Fibroblast of skin of back (primary cell): ENCODE measurements at regions not wholly inside any gene's neighbourhood (a gene's known extent, or its start where the extent isn't known, plus 50 kb on each side); places are given as distances from the start of the nearest gene placed in this dataset.
"Not testable (repeated sequence)": the region's sequence is repeated elsewhere in the genome, so short reads cannot be mapped to it uniquely, and the experiment has no call there.

Experiments
- DNase-seq: peaks from one replicate; pipeline ENCODE4 v3.0.0-alpha.2; 2013

- DNase-seq = no peak
Measured at GRCh38 chr7:98728555-98728954, 111.5 kb downstream of the NPTX2 start.

GRCh38 chr7:98729121-98729520 is 112.0 kb downstream of the NPTX2 start:
- peak; percentile 43 for DNase-seq

GRCh38 chr7:98730326-98730725 is 113.2 kb downstream of the NPTX2 start:
- DNase-seq = no peak

- no peak for DNase-seq
Measured at GRCh38 chr7:98731651-98732050, 114.6 kb downstream of the NPTX2 start.

- DNase-seq = peak; percentile 24
Measured at GRCh38 chr7:98733036-98733435, 116.0 kb downstream of the NPTX2 start.

- DNase-seq = no peak
Measured at GRCh38 chr7:98735801-98736200, 118.7 kb downstream of the NPTX2 start.

- DNase-seq = not testable (repeated sequence)
Measured at GRCh38 chr7:98736461-98736860, 119.4 kb downstream of the NPTX2 start.

- DNase-seq = no peak
Measured at GRCh38 chr7:98737176-98737575, 120.1 kb downstream of the NPTX2 start.

- no peak for DNase-seq
Measured at GRCh38 chr7:98740643-98741042, 123.6 kb downstream of the NPTX2 start.

- peak; percentile 52 for DNase-seq
Measured at GRCh38 chr7:98745722-98746318, 124.0 kb downstream of the TMEM130 start.

GRCh38 chr7:98748090-98748489 is 121.7 kb downstream of the TMEM130 start:
- no peak for DNase-seq

- DNase-seq = no peak
Measured at GRCh38 chr7:98753176-98753575, 116.6 kb downstream of the TMEM130 start.

- DNase-seq = peak; percentile 26
Measured at GRCh38 chr7:98753989-98754479, 115.8 kb downstream of the TMEM130 start.

GRCh38 chr7:98755138-98755898 is 114.5 kb downstream of the TMEM130 start:
- DNase-seq = no peak

GRCh38 chr7:98758157-98758556 is 111.7 kb downstream of the TMEM130 start:
- DNase-seq = no peak

GRCh38 chr7:98760201-98760651 is 109.6 kb downstream of the TMEM130 start:
- DNase-seq = peak; percentile 87

- peak; percentile 28 for DNase-seq
Measured at GRCh38 chr7:98761225-98761624, 108.6 kb downstream of the TMEM130 start.

GRCh38 chr7:98762620-98763019 is 107.2 kb downstream of the TMEM130 start:
- DNase-seq = no peak

GRCh38 chr7:98763441-98763840 is 106.4 kb downstream of the TMEM130 start:
- DNase-seq = no peak

GRCh38 chr7:98764946-98765345 is 104.9 kb downstream of the TMEM130 start:
- DNase-seq = no peak

GRCh38 chr7:98770085-98770484 is 99.7 kb downstream of the TMEM130 start:
- DNase-seq = not testable (repeated sequence)

GRCh38 chr7:98771519-98771918 is 98.3 kb downstream of the TMEM130 start:
- DNase-seq = peak; percentile 86

GRCh38 chr7:98771941-98772603 is 97.7 kb downstream of the TMEM130 start:
- DNase-seq = no peak
